GM12878 (cell line): ENCODE measurements at regions not wholly inside any gene's neighbourhood (a gene's known extent, or its start where the extent isn't known, plus 50 kb on each side); places are given as distances from the start of the nearest gene placed in this dataset.

Source experiments
- ATAC-seq: fragments of 200-7000 bp; cut with Tn5 transposase; 3 replicates; pipeline ENCODE4 v1.9.1; 2020; ENCODE audit warnings: mild to moderate bottlenecking, moderate library complexity
- BruUV-seq: library from RNA; stranded (reverse); fragments of 400-500 nt; replicated peaks from 2 replicates; lab custom pipeline; 2021; lab: Mats Ljungman, UMichigan
- CTCF ChIA-PET: fragments of 300-600 bp; sonication (Branson Sonifier 250); formaldehyde crosslinking; extraction: SDS; loops from one replicate; lab custom pipeline; 2021; ENCODE audit warnings: inconsistent platforms; lab: Yijun Ruan, JAX
- POLR2A ChIA-PET: fragments of 350-600 bp; formaldehyde crosslinking; extraction: SDS; loops from one replicate; lab custom pipeline; 2021; ENCODE audit warnings: inconsistent platforms; lab: Charles Lee
- RAD21 ChIA-PET: fragments of 300-600 bp; sonication (Branson Sonifier 250); formaldehyde crosslinking; loops from one replicate; lab custom pipeline; 2023; ENCODE audit warnings: antibody characterized with exemption; ENCODE audit not compliant: unreplicated experiment; lab: Charles Lee
- SMC1A ChIA-PET: fragments of 300-600 bp; sonication (Branson Sonifier 250); formaldehyde crosslinking; loops from one replicate; lab custom pipeline; 2023; ENCODE audit not compliant: unreplicated experiment, uncharacterized antibody; lab: Charles Lee
- DNase-seq: peaks from one replicate; pipeline ENCODE4 v3.0.0-alpha.2; 2011; ENCODE audit warnings: low read depth, low spot score
- FAIRE-seq: peaks from 3 replicates; lab custom pipeline; 2011; peaks lifted over from hg19 to GRCh38; lab: Jason Lieb, UNC
- H2AFZ ChIP-seq: 2 replicates; pipeline ENCODE4 v1.6.0; 2011; ENCODE audit warnings: low read depth, low read length, control low read depth; ENCODE audit not compliant: control insufficient read depth
- H3K27ac ChIP-seq: 2 replicates; pipeline ENCODE4 v1.5.1; 2011; ENCODE audit warnings: control low read depth; ENCODE audit not compliant: control insufficient read depth, insufficient read depth
- H3K27me3 ChIP-seq, 2 experiments: replicated peaks in 1 of 2; 2 replicates each; pipeline versions ENCODE4 v1.6.0 to v1.6.1; 2011; ENCODE audit warnings: low read length in 1 of 2; ENCODE audit not compliant: control insufficient read depth in 2 of 2, insufficient read depth in 2 of 2
- H3K36me3 ChIP-seq, 2 experiments: 2 replicates each; pipeline ENCODE4 v1.5.1; 2011; ENCODE audit warnings: low read length in 1 of 2; ENCODE audit not compliant: control insufficient read depth in 2 of 2, insufficient read depth in 2 of 2
- H3K4me1 ChIP-seq: 2 replicates; pipeline ENCODE4 v1.6.1; 2011; ENCODE audit warnings: mild to moderate bottlenecking, low read length, moderate library complexity, mixed read lengths; ENCODE audit not compliant: control insufficient read depth, insufficient read depth
- H3K4me2 ChIP-seq: 2 replicates; pipeline ENCODE4 v1.6.0; 2011; ENCODE audit warnings: control low read depth; ENCODE audit not compliant: control insufficient read depth, insufficient read depth
- H3K4me3 ChIP-seq: fragments of 200-600 bp; sonication (generic); 2 replicates; pipeline ENCODE4 v1.5.1; 2016
- H3K79me2 ChIP-seq: 2 replicates; pipeline ENCODE4 v1.6.0; 2011; ENCODE audit warnings: low read length; ENCODE audit not compliant: control insufficient read depth, insufficient read depth
- H3K9ac ChIP-seq: 2 replicates; pipeline ENCODE4 v1.8.0; 2011; ENCODE audit warnings: low read length, control low read depth, mixed read lengths; ENCODE audit not compliant: control insufficient read depth, insufficient read depth
- H3K9me3 ChIP-seq: replicated peaks from 3 replicates; pipeline ENCODE4 v1.5.1; 2011; ENCODE audit warnings: mild to moderate bottlenecking, low read length; ENCODE audit not compliant: control insufficient read depth, insufficient read depth
- H4K20me1 ChIP-seq: 2 replicates; pipeline ENCODE4 v1.6.0; 2011; ENCODE audit not compliant: control insufficient read depth, insufficient read depth
- DPF2 ChIP-seq: fragments of 450-650 bp; IDR thresholded peaks from 2 replicates; pipeline ENCODE4 v1.6.1; 2017; ENCODE audit warnings: mild to moderate bottlenecking
- E4F1 ChIP-seq: fragments of 450-650 bp; IDR thresholded peaks from 2 replicates; pipeline ENCODE4 v1.6.1; 2018; ENCODE audit warnings: borderline replicate concordance, mild to moderate bottlenecking; ENCODE audit not compliant: partially characterized antibody
- EP300 ChIP-seq, 2 experiments: fragments of 150-350 bp in 1 of 2; IDR thresholded peaks; 2 replicates each; pipeline ENCODE4 v1.6.1; 2011 to 2012; ENCODE audit warnings: low read depth in 2 of 2, low read length in 2 of 2, borderline replicate concordance in 1 of 2, improper control_type of control experiment in 1 of 2, inconsistent platforms in 1 of 2; ENCODE audit not compliant: control insufficient read depth in 1 of 2
- IKZF2 ChIP-seq, 2 experiments: fragments of 450-650 bp; IDR thresholded peaks; 2 replicates each; pipeline ENCODE4 v1.6.1; 2017; ENCODE audit warnings: mild to moderate bottlenecking in 2 of 2, moderate library complexity in 2 of 2
- KAT2A ChIP-seq: conservative IDR thresholded peaks from 2 replicates; pipeline ENCODE4 v1.6.1; 2011; ENCODE audit warnings: low read depth, low read length; ENCODE audit not compliant: control insufficient read depth
- MTA2 ChIP-seq: fragments of 450-650 bp; IDR thresholded peaks from 2 replicates; pipeline ENCODE4 v1.6.1; 2016; ENCODE audit warnings: low read depth, mild to moderate bottlenecking, moderate library complexity
- MYB ChIP-seq: fragments of 150-350 bp; IDR thresholded peaks from 2 replicates; pipeline ENCODE4 v1.6.1; 2014; ENCODE audit warnings: mild to moderate bottlenecking, low read depth, low read length, borderline replicate concordance
- MYC ChIP-seq: IDR thresholded peaks from 2 replicates; pipeline ENCODE4 v1.6.1; 2011; ENCODE audit warnings: mild to moderate bottlenecking, low read length, moderate library complexity, inconsistent platforms; ENCODE audit not compliant: insufficient read depth, insufficient replicate concordance, insufficient read length, severe bottlenecking
- RBBP5 ChIP-seq: fragments of 200-600 bp; sonication (generic); conservative IDR thresholded peaks from 2 replicates; pipeline ENCODE4 v1.6.1; 2016
- REST ChIP-seq: IDR thresholded peaks from 2 replicates; pipeline ENCODE4 v1.6.1; 2012; ENCODE audit warnings: mild to moderate bottlenecking, low read depth, low read length
- SMAD5 ChIP-seq: IDR thresholded peaks from 2 replicates; pipeline ENCODE4 v1.6.1; 2016; ENCODE audit warnings: antibody characterized with exemption, low read depth
- SMC3 ChIP-seq: IDR thresholded peaks from 2 replicates; pipeline ENCODE4 v1.6.1; 2011; ENCODE audit warnings: low read length, improper control_type of control experiment, borderline replicate concordance
- SP1 ChIP-seq: IDR thresholded peaks from one replicate; pipeline ENCODE4 v1.6.1; 2011; ENCODE audit warnings: low read depth, low read length
- SPI1 ChIP-seq: IDR thresholded peaks from 2 replicates; pipeline ENCODE4 v1.6.1; 2011; ENCODE audit warnings: low read depth, mild to moderate bottlenecking, low read length, moderate library complexity, borderline replicate concordance; ENCODE audit not compliant: insufficient read depth
- SREBF1 ChIP-seq: IDR thresholded peaks from 2 replicates; pipeline ENCODE4 v1.6.1; 2012; ENCODE audit warnings: mild to moderate bottlenecking, low read length
- STAT1 ChIP-seq: fragments of 450-650 bp; conservative IDR thresholded peaks from 2 replicates; pipeline ENCODE4 v1.6.1; 2014; ENCODE audit warnings: antibody characterized with exemption, mild to moderate bottlenecking
- SUPT20H ChIP-seq: IDR thresholded peaks from 2 replicates; pipeline ENCODE4 v1.6.1; 2011; ENCODE audit warnings: low read depth, mild to moderate bottlenecking, low read length, moderate library complexity, borderline replicate concordance; ENCODE audit not compliant: control insufficient read depth
- SUZ12 ChIP-seq: fragments of 200-600 bp; sonication (generic); IDR thresholded peaks from one replicate; pipeline ENCODE4 v1.6.1; 2018; ENCODE audit warnings: antibody characterized with exemption, mild to moderate bottlenecking; ENCODE audit not compliant: unreplicated experiment
- TARDBP ChIP-seq: IDR thresholded peaks from 2 replicates; pipeline ENCODE4 v1.6.1; 2016; ENCODE audit warnings: borderline replicate concordance
- TCF12 ChIP-seq: IDR thresholded peaks from 2 replicates; pipeline ENCODE4 v1.6.1; 2011; ENCODE audit warnings: low read depth, mild to moderate bottlenecking, low read length
- in situ Hi-C: fragments of 300-500 bp; cut with MboI; formaldehyde crosslinking; loops from 9 replicates; pipeline ENCODE4 v1.14.3; 2018; ENCODE audit warnings: mixed read lengths
- intact Hi-C: fragments of 100-400 bp; cut with micrococcal nuclease; formaldehyde crosslinking; loops from one replicate; pipeline ENCODE4 v1.14.2; 2022; ENCODE audit not compliant: unreplicated experiment

GRCh38 chr16:80226499-80226898 is 314.3 kb upstream of the DYNLRB2 start:
- POLR2A ChIA-PET, result no interaction called here
- SMC1A ChIA-PET, result no interaction called here

More at GRCh38 chr16:80226499-80226898, 314.3 kb upstream of the DYNLRB2 start:
- FAIRE-seq, result no peak
- Histone ChIP-seq H4K20me1 (no peaks in the 10 kb centered on the region), H2AFZ (no peak overlapping the region), H3K4me3 (no peak overlapping the region), H3K27me3 (no peaks in the 10 kb centered on the region), H3K27ac (no peak overlapping the region), H3K79me2 (no peaks in the 10 kb centered on the region), H3K36me3 (no peaks in the 10 kb centered on the region), H3K9ac (no peak overlapping the region), H3K9me3 (no peaks in the 10 kb centered on the region), H3K4me2 (no peak overlapping the region), H3K4me1 (peaks cover 3% of the 10 kb centered on the region; the same call in 1 of the 2 replicates)
- BruUV-seq, result no TSS peak
- ChIA-PET CTCF (no interaction called here), RAD21 (no interaction called here)
- no peak for DNase-seq
- intact Hi-C loops, result no loop called here
- no peak for ATAC-seq
- TF ChIP-seq MYB (no peak), DPF2 (no peak), SUPT20H (no peak), SMC3 (no peak), EP300 (IDR thresholded peaks at IDR 0.05; ENCODE audit: borderline replicate concordance in 1 of 2, control insufficient read depth in 1 of 2, low read depth in 2 of 2, low read length in 2 of 2) (no peak), TARDBP (no peak), TCF12 (no peak), IKZF2 (IDR thresholded peaks at IDR 0.05) (no peak), REST (no peak), SPI1 (no peak), MYC (no peak), SP1 (no peak), KAT2A (no peak), SMAD5 (no peak), SUZ12 (no peak), RBBP5 (no peak), E4F1 (no peak), SREBF1 (no peak), STAT1 (no peak), MTA2 (no peak)
- in situ Hi-C loops, result no loop called here
